Right ventricle myocardium inferior (tissue), 1 donor: ENCODE measurements at regions not wholly inside any gene's neighbourhood (a gene's known extent, or its start where the extent isn't known, plus 50 kb on each side); places are given as distances from the start of the nearest gene placed in this dataset.
A peak's percentile ranks its signal among the peaks of the same experiment; 100 is the strongest.
"Not testable (repeated sequence)": the region's sequence is repeated elsewhere in the genome, so short reads cannot be mapped to it uniquely, and the experiment has no call there.

Source experiments
- ATAC-seq: fragments of 200-7000 bp; cut with Tn5 transposase; one replicate; pipeline ENCODE4 v1.9.1; 2020; ENCODE audit warnings: mild to moderate bottlenecking, moderate library complexity
- DNase-seq: peaks from one replicate; pipeline ENCODE4 v3.0.0; 2021; ENCODE audit errors: missing footprints
- intact Hi-C: fragments of 100-400 bp; cut with DNase I; formaldehyde crosslinking; loops from one replicate; pipeline ENCODE4 v1.11.0; 2022
- donor health status: DM: no; HTN: yes; CAD: no; lungs with severe emphysema.

GRCh38 chr12:18794000-18794399 lies 56.1 kb downstream of the CAPZA3 start:
- DNase-seq (no peak), ATAC-seq (no peak)
- intact Hi-C loops = no loop called here

GRCh38 chr12:18797604-18798003 lies 59.7 kb downstream of the CAPZA3 start:
- ATAC-seq (no peak), DNase-seq (no peak)
- intact Hi-C loops = no loop called here

GRCh38 chr12:18798535-18799361 lies 60.8 kb downstream of the CAPZA3 start:
- no peak for DNase-seq
- intact Hi-C loops = no loop called here
- peak; percentile 88 for ATAC-seq

- ATAC-seq = no peak
- DNase-seq = no peak
- intact Hi-C loops = no loop called here
Observed at GRCh38 chr12:18799561-18799960, 61.6 kb downstream of the CAPZA3 start.

- DNase-seq (no peak), ATAC-seq (no peak)
- intact Hi-C loops = no loop called here
Observed at GRCh38 chr12:18805516-18806248, 67.8 kb downstream of the CAPZA3 start.

- no peak for ATAC-seq
- intact Hi-C loops = no loop called here
- no peak for DNase-seq
Observed at GRCh38 chr12:18807714-18808113, 69.8 kb downstream of the CAPZA3 start.

GRCh38 chr12:18808221-18808620 lies 70.3 kb downstream of the CAPZA3 start:
- intact Hi-C loops = no loop called here
- ATAC-seq (no peak), DNase-seq (no peak)

- intact Hi-C loops = no loop called here
- no peak for DNase-seq
- peak; percentile 59 for ATAC-seq
Observed at GRCh38 chr12:18810537-18811253, 72.8 kb downstream of the CAPZA3 start.

GRCh38 chr12:18811273-18811672 lies 73.4 kb downstream of the CAPZA3 start:
- intact Hi-C loops = no loop called here
- ATAC-seq (no peak), DNase-seq (no peak)

- ATAC-seq = no peak
- intact Hi-C loops = no loop called here
- no peak for DNase-seq
Observed at GRCh38 chr12:18813753-18814152, 75.8 kb downstream of the CAPZA3 start.

GRCh38 chr12:18818579-18819268 lies 80.8 kb downstream of the CAPZA3 start:
- DNase-seq = no peak
- no peak for ATAC-seq
- intact Hi-C loops = no loop called here

GRCh38 chr12:18819484-18819883 lies 81.6 kb downstream of the CAPZA3 start:
- ATAC-seq (no peak), DNase-seq (no peak)
- intact Hi-C loops = no loop called here

GRCh38 chr12:18823461-18823860 lies 85.5 kb downstream of the CAPZA3 start:
- DNase-seq (no peak), ATAC-seq (no peak)
- intact Hi-C loops = no loop called here

- ATAC-seq (no peak), DNase-seq (no peak)
- intact Hi-C loops = no loop called here
Observed at GRCh38 chr12:18824287-18824686, 86.4 kb downstream of the CAPZA3 start.

- DNase-seq (no peak), ATAC-seq (no peak)
- intact Hi-C loops = no loop called here
Observed at GRCh38 chr12:18825138-18825537, 87.2 kb downstream of the CAPZA3 start.

GRCh38 chr12:18827913-18828312 lies 90.0 kb downstream of the CAPZA3 start:
- intact Hi-C loops = no loop called here
- ATAC-seq (no peak), DNase-seq (no peak)

- intact Hi-C loops = no loop called here
- ATAC-seq (no peak), DNase-seq (no peak)
Observed at GRCh38 chr12:18828483-18828882, 90.6 kb downstream of the CAPZA3 start.

- ATAC-seq (no peak), DNase-seq (no peak)
- intact Hi-C loops = no loop called here
Observed at GRCh38 chr12:18828987-18829386, 91.1 kb downstream of the CAPZA3 start.

GRCh38 chr12:18832932-18833331 lies 95.0 kb downstream of the CAPZA3 start:
- DNase-seq, intact Hi-C loops, ATAC-seq: not testable (repeated sequence)
